ENCODE measurements at regions not wholly inside any gene's neighbourhood (a gene's known extent, or its start where the extent isn't known, plus 50 kb on each side); places are given as distances from the start of the nearest gene placed in this dataset.

DNA sequence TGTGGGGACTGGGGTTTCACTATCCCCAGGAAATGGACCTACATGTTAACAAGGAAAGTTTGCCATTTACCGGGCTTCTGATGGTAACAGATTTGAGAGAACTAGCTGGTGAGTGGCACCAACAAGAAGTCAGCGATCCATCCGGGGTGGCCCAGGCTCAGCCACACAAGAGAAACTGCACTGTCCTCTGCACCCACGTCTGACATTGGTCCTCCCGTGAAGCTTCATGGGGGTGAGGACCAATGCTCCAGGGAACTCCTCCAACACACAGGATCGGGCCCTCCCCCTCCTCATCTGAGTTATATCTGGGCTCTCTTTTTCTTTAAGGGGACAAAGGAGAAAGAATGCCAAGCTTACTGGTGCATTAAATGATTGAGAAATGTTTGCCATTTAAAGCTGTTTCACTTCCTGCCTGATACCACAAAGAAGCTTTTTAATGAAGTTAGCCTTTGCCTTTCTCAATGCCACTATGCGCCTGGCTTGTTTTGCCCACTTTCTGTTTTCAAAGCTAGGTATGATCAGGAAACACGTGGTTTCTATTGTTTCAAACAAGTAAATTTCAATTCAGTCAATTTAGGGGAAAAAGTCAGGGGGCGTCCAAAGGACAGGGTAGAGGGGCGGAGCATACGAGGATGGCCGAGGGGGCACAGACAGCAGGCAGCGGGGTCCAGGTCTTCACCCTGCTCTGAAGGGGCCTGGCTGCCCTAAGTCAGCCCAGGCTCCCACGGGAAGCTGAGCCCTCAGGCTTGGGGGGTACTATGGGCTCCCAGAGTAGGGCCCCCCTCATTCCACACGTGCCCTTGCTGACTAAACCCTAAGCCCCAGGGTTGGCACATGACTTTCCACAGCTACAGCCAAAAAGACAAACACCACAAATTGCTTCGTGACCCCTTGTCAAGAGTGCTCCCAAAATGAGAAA lies 204.0 kb upstream of the ID2 start:
- H3K4me1 ChIP-seq: no peaks in the 10 kb centered on the region
- H3K36me3 ChIP-seq: no peaks in the 10 kb centered on the region
- no peak overlapping the region for H3K4me3 ChIP-seq
- intact Hi-C loops (cut with DNase I; ENCODE audit: low total_unique reads): no loop called here
- H3K27me3 ChIP-seq: no peaks in the 10 kb centered on the region
- no peak for TF ChIP-seq POLR2A (IDR thresholded peaks at IDR 0.05)
- TF ChIP-seq, protein P1, sequence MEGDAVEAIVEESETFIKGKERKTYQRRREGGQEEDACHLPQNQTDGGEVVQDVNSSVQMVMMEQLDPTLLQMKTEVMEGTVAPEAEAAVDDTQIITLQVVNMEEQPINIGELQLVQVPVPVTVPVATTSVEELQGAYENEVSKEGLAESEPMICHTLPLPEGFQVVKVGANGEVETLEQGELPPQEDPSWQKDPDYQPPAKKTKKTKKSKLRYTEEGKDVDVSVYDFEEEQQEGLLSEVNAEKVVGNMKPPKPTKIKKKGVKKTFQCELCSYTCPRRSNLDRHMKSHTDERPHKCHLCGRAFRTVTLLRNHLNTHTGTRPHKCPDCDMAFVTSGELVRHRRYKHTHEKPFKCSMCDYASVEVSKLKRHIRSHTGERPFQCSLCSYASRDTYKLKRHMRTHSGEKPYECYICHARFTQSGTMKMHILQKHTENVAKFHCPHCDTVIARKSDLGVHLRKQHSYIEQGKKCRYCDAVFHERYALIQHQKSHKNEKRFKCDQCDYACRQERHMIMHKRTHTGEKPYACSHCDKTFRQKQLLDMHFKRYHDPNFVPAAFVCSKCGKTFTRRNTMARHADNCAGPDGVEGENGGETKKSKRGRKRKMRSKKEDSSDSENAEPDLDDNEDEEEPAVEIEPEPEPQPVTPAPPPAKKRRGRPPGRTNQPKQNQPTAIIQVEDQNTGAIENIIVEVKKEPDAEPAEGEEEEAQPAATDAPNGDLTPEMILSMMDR (IDR thresholded peaks at IDR 0.05): no peak
- no peak overlapping the region for H3K27ac ChIP-seq
- no peak for DNase-seq
- H3K9me3 ChIP-seq: no peaks in the 10 kb centered on the region

DNA sequence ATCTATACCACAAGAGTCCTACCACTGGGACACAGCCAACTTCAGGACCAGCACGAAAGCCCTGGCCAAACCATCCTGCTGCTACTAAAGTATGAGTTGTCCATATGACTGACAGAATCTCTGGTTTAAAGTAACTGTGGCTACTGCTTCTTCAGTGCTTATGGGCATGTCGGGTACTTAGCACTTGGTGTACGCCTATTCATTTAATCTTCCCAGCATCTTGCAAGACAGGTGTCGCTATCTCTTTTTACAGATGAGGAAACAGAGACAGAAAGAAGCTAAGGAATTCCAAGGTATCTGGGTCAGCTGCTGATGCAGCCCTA lies 203.4 kb upstream of the ID2 start:
- intact Hi-C loops (cut with DNase I; ENCODE audit: low total_unique reads): no loop called here
- TF ChIP-seq, protein P1 (IDR thresholded peaks at IDR 0.05): no peak
- TF ChIP-seq POLR2A (IDR thresholded peaks at IDR 0.05): no peak
- Histone ChIP-seq H3K27me3 (no peaks in the 10 kb centered on the region), H3K27ac (no peak overlapping the region), H3K4me3 (no peak overlapping the region), H3K9me3 (no peaks in the 10 kb centered on the region), H3K4me1 (no peaks in the 10 kb centered on the region), H3K36me3 (no peaks in the 10 kb centered on the region)
- DNase-seq: no peak

DNA sequence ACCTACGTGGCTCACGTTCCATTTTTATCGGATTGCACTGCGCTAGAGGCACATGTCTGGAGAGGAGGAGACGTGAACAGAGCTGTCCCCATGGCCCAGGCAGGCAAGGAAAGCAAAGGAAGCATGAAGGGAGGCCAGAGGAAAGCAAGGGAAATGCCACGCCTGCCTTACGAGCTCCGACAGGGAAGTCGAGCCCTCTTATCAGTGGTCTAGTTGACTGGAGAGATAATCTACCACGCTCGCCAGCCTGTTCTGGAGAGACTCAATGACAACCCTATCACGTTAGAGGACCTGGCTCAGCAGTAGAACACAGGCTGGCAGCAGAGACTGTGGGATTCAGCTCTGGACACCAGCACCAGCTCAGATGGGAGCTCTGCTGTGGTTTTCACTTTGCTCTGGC lies 202.6 kb upstream of the ID2 start:
- TF ChIP-seq, protein P1 (IDR thresholded peaks at IDR 0.05): no peak
- no peak for TF ChIP-seq POLR2A (IDR thresholded peaks at IDR 0.05)
- no peak for DNase-seq
- intact Hi-C loops (cut with DNase I; ENCODE audit: low total_unique reads): no loop called here
- Histone ChIP-seq H3K27me3 (no peaks in the 10 kb centered on the region), H3K36me3 (no peaks in the 10 kb centered on the region), H3K4me3 (no peak overlapping the region), H3K9me3 (no peaks in the 10 kb centered on the region), H3K27ac (no peak overlapping the region), H3K4me1 (no peaks in the 10 kb centered on the region)

DNA sequence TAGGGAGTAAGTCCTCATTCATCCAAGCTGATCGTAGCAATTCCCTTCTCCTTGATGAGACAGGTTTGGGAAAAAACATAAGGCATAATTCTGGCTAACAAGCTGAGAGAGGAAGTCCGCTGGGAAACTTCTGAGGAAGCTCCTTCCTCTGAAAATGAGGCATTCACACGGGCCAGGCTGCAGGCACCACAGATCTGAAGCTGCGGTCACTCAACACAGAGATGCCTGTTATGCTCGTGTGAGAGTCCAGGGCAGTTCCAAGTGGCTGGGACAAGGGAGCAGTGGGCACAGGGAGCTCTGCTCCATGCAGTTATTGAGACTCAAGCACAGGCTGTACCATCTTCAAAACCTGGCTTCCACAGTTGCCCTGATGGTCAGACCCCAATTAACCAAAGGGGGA lies 200.9 kb upstream of the ID2 start:
- Histone ChIP-seq H3K27ac (no peak overlapping the region), H3K27me3 (no peaks in the 10 kb centered on the region), H3K4me1 (no peaks in the 10 kb centered on the region), H3K36me3 (no peaks in the 10 kb centered on the region), H3K9me3 (no peaks in the 10 kb centered on the region), H3K4me3 (no peak overlapping the region)
- TF ChIP-seq, protein P1 (IDR thresholded peaks at IDR 0.05): no peak
- TF ChIP-seq POLR2A (IDR thresholded peaks at IDR 0.05): no peak
- no peak for DNase-seq
- intact Hi-C loops (cut with DNase I; ENCODE audit: low total_unique reads): no loop called here

DNA sequence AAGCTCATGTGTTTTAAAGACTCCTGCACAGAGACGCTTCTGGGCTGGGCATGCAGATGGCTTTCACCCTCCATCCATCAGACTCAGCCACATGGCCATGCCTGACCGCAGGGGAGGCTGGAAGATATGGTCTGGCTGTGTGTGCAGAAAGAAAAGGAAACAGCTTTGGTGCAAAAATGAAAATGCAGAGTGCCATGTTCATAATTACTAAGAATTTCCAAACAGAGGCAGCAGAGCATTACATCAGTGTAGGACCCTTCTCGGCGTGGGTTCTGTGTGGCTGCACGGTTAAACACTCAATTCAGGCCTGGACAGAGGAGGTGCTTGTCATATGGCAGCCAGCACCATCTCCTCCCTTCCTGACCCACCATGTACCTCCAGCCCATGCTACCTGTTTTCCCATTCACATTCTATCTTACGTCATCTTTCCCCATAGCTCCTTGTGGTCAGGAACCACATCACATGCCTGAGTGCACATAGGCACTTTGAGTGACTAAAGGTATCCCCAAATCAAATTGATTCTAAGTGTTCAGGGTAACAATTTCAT lies 200.3 kb upstream of the ID2 start:
- no peaks in the 10 kb centered on the region for H3K27me3 ChIP-seq
- no peak overlapping the region for H3K4me3 ChIP-seq
- no peak for DNase-seq
- intact Hi-C loops (cut with DNase I; ENCODE audit: low total_unique reads): no loop called here
- no peaks in the 10 kb centered on the region for H3K4me1 ChIP-seq
- no peaks in the 10 kb centered on the region for H3K36me3 ChIP-seq
- TF ChIP-seq POLR2A (IDR thresholded peaks at IDR 0.05): no peak
- TF ChIP-seq, protein P1 (IDR thresholded peaks at IDR 0.05): no peak
- H3K9me3 ChIP-seq: no peaks in the 10 kb centered on the region
- H3K27ac ChIP-seq: no peak overlapping the region
